ENCODE measurements at regions not wholly inside any gene's neighbourhood (a gene's known extent, or its start where the extent isn't known, plus 50 kb on each side); places are given as distances from the start of the nearest gene placed in this dataset.

GRCh38 chr2:43133336-43133707 is 93.1 kb downstream of the ZFP36L2 start:
- no peak for TF ChIP-seq CTCF (IDR thresholded peaks at IDR 0.05; ENCODE audit: extremely low read depth, low read depth, low read length)
- Histone ChIP-seq H3K4me1 (ENCODE audit: insufficient read depth, low read length) (peaks cover 30% of the 10 kb centered on the region), H3K27ac (ENCODE audit: low read depth, low read length) (no peak overlapping the region), H2AFZ (ENCODE audit: low read length) (no peak overlapping the region), H3K36me3 (ENCODE audit: insufficient read depth, low read length) (no peaks in the 10 kb centered on the region), H4K20me1 (ENCODE audit: insufficient read depth, low read length) (no peaks in the 10 kb centered on the region), H3K9me3 (ENCODE audit: low read depth, low read length) (no peaks in the 10 kb centered on the region), H3K4me3 (ENCODE audit: insufficient read depth, low read length) (no peak overlapping the region), H3K27me3 (ENCODE audit: insufficient read depth, low read length) (no peaks in the 10 kb centered on the region), H3K79me2 (ENCODE audit: insufficient read depth, low read length) (no peaks in the 10 kb centered on the region), H3K4me2 (ENCODE audit: insufficient read depth, low read length) (no peak overlapping the region)
- DNase-seq (ENCODE audit: insufficient read length, low spot score, missing footprints), result no peak

- no peaks in the 10 kb centered on the region for H3K9me3 ChIP-seq (ENCODE audit: low read depth, low read length)
- no peaks in the 10 kb centered on the region for H3K27me3 ChIP-seq (ENCODE audit: insufficient read depth, low read length)
- no peak overlapping the region for H2AFZ ChIP-seq (ENCODE audit: low read length)
- H3K4me2 ChIP-seq (ENCODE audit: insufficient read depth, low read length), result no peak overlapping the region
- no peaks in the 10 kb centered on the region for H3K79me2 ChIP-seq (ENCODE audit: insufficient read depth, low read length)
- H4K20me1 ChIP-seq (ENCODE audit: insufficient read depth, low read length), result no peaks in the 10 kb centered on the region
- no peak overlapping the region for H3K4me3 ChIP-seq (ENCODE audit: insufficient read depth, low read length)
- DNase-seq (ENCODE audit: insufficient read length, low spot score, missing footprints), result peak; percentile 70
- peaks cover 28% of the 10 kb centered on the region for H3K4me1 ChIP-seq (ENCODE audit: insufficient read depth, low read length)
- no peak overlapping the region for H3K27ac ChIP-seq (ENCODE audit: low read depth, low read length)
- no peak for TF ChIP-seq CTCF (IDR thresholded peaks at IDR 0.05; ENCODE audit: extremely low read depth, low read depth, low read length)
- no peaks in the 10 kb centered on the region for H3K36me3 ChIP-seq (ENCODE audit: insufficient read depth, low read length)
Observed at GRCh38 chr2:43132683-43133301, 93.6 kb downstream of the ZFP36L2 start.

GRCh38 chr2:43131890-43132682 is 94.3 kb downstream of the ZFP36L2 start:
- Histone ChIP-seq H3K9me3 (ENCODE audit: low read depth, low read length) (no peaks in the 10 kb centered on the region), H2AFZ (ENCODE audit: low read length) (no peak overlapping the region), H3K36me3 (ENCODE audit: insufficient read depth, low read length) (no peaks in the 10 kb centered on the region), H3K4me1 (ENCODE audit: insufficient read depth, low read length) (peaks cover 21% of the 10 kb centered on the region), H4K20me1 (ENCODE audit: insufficient read depth, low read length) (no peaks in the 10 kb centered on the region), H3K4me2 (ENCODE audit: insufficient read depth, low read length) (no peak overlapping the region), H3K27me3 (ENCODE audit: insufficient read depth, low read length) (no peaks in the 10 kb centered on the region), H3K79me2 (ENCODE audit: insufficient read depth, low read length) (no peaks in the 10 kb centered on the region), H3K4me3 (ENCODE audit: insufficient read depth, low read length) (no peak overlapping the region), H3K27ac (ENCODE audit: low read depth, low read length) (no peak overlapping the region)
- no peak for TF ChIP-seq CTCF (IDR thresholded peaks at IDR 0.05; ENCODE audit: extremely low read depth, low read depth, low read length)
- DNase-seq (ENCODE audit: insufficient read length, low spot score, missing footprints), result peak; percentile 54

All from osteoblast (primary cell).